Immature natural killer cell (primary cell): ENCODE measurements at regions not wholly inside any gene's neighbourhood (a gene's known extent, or its start where the extent isn't known, plus 50 kb on each side); places are given as distances from the start of the nearest gene placed in this dataset.

Experiments used
- DNase-seq, 3 donors: peaks; one replicate each; pipeline ENCODE4 v3.0.0; 2022; ENCODE audit warnings: mixed read lengths in 1 of 3
- H3K27ac Mint-ChIP-seq, 6 donors: one replicate each; pipeline ENCODE4 v1.8.0; 2020; ENCODE audit warnings: mixed read lengths in 6 of 6, mild to moderate bottlenecking in 5 of 6, inconsistent platforms in 4 of 6, moderate library complexity in 3 of 6
- H3K27me3 Mint-ChIP-seq, 3 donors: one replicate each; pipeline ENCODE4 v1.8.0; 2020 to 2021; ENCODE audit warnings: low read depth in 3 of 3, mild to moderate bottlenecking in 3 of 3, mixed read lengths in 3 of 3, moderate library complexity in 3 of 3, inconsistent platforms in 1 of 3
- H3K36me3 Mint-ChIP-seq, 3 donors: one replicate each; pipeline ENCODE4 v1.8.0; 2020; ENCODE audit warnings: mixed read lengths in 3 of 3, inconsistent platforms in 2 of 3, mild to moderate bottlenecking in 2 of 3
- H3K4me1 Mint-ChIP-seq, 2 donors: one replicate each; pipeline ENCODE4 v1.8.0; 2020; ENCODE audit warnings: inconsistent platforms in 2 of 2, mild to moderate bottlenecking in 2 of 2, mixed read lengths in 2 of 2, moderate library complexity in 1 of 2
- H3K4me3 Mint-ChIP-seq, 5 donors: one replicate each; pipeline ENCODE4 v1.8.0; 2020; ENCODE audit warnings: mild to moderate bottlenecking in 5 of 5, mixed read lengths in 5 of 5, inconsistent platforms in 3 of 5, moderate library complexity in 3 of 5
- H3K9me3 Mint-ChIP-seq, 6 donors: one replicate each; pipeline ENCODE4 v1.8.0; 2020; ENCODE audit warnings: mild to moderate bottlenecking in 6 of 6, mixed read lengths in 6 of 6, inconsistent platforms in 4 of 6, moderate library complexity in 3 of 6

DNA sequence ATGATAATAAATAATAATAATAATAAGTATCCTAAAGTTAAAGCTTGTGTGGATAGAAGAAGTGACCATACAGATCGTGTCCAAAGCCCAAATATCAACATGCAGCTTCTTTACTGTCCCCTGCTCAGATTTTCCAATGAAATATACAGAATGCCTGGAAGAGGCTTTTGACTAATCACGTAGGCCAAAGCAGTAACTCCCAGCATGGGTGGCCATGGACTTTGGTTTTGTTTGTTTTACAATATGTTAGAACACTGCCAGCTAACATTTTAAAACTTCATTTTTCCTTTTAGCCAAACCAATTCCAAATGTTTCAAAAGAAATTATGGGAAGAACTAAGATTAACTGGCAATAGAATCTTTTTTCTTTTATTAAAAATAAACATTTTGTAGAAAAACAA is 400.0 kb upstream of the FLRT2 start:
- peaks cover 0 to 10% (median 5%) of the 10 kb centered on the region in 6 donors for H3K9me3 Mint-ChIP-seq
- no peak for DNase-seq
- no peaks in the 10 kb centered on the region for H3K4me1 Mint-ChIP-seq
- no peaks in the 10 kb centered on the region for H3K36me3 Mint-ChIP-seq
- no peak overlapping the region for H3K4me3 Mint-ChIP-seq
- no peaks in the 10 kb centered on the region for H3K27me3 Mint-ChIP-seq
- H3K27ac Mint-ChIP-seq, result no peak overlapping the region

DNA sequence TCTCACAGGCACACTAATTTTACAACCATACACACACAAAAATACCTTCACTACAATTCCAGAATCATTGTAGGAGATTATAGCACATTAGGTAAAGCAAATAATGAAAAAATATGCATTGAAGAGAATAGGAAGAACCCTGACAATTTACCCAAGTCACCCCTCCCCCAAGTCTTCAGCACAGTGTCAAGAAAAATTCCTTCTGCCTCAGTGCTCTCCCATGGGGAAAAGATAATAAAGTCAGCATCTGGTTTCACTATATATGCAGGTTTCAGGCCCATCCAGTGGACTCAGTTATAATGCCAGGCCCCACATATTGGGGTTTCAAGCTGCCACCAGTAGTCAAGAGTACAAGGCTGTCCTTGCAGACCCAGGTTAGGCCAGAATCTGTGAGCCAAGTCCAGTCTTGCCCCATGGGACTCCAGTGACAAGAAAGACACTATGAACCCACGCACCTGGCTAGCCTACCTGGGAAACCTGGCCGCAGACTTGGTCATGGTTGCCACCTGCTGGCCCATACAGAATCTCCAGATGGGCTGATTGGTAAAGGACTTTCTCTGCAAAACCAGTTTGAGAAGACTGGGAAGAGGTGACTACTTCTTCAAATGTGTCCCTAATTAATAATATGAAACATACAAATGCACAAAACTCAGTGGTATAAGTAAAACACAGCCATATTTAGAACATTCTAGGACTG is 398.6 kb upstream of the FLRT2 start:
- DNase-seq, result no peak
- peaks cover 0 to 10% (median 5%) of the 10 kb centered on the region in 6 donors for H3K9me3 Mint-ChIP-seq
- H3K4me3 Mint-ChIP-seq, result no peak overlapping the region
- H3K27me3 Mint-ChIP-seq, result no peaks in the 10 kb centered on the region
- H3K4me1 Mint-ChIP-seq, result no peaks in the 10 kb centered on the region
- H3K27ac Mint-ChIP-seq, result no peak overlapping the region
- no peaks in the 10 kb centered on the region for H3K36me3 Mint-ChIP-seq

DNA sequence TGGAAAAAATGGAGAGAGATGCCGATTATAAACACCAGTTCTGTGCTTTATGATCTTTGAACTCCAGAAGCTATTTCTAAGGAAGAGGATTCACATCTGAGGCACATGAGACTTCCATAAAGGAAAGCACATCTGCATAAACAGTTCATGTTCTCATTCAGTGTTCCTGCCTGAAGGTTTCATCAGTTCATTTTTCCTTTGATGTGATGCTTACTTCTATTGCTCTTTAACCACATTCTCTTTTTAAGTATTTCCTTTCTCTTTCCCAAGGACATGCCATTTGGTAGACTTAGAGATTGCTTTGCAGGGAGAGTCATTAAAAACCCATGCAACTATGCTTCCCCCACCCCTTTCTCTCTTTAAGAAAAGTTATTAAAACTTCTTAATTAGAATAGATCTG is 387.0 kb upstream of the FLRT2 start:
- no peaks in the 10 kb centered on the region for H3K4me1 Mint-ChIP-seq
- peaks cover 2 to 6% (median 3%) of the 10 kb centered on the region in 3 donors for H3K27me3 Mint-ChIP-seq
- H3K27ac Mint-ChIP-seq, result no peak overlapping the region
- DNase-seq, result no peak
- no peaks in the 10 kb centered on the region for H3K36me3 Mint-ChIP-seq
- H3K9me3 Mint-ChIP-seq, result peaks cover 0 to 11% (median 3%) of the 10 kb centered on the region in 6 donors
- H3K4me3 Mint-ChIP-seq, result no peak overlapping the region

DNA sequence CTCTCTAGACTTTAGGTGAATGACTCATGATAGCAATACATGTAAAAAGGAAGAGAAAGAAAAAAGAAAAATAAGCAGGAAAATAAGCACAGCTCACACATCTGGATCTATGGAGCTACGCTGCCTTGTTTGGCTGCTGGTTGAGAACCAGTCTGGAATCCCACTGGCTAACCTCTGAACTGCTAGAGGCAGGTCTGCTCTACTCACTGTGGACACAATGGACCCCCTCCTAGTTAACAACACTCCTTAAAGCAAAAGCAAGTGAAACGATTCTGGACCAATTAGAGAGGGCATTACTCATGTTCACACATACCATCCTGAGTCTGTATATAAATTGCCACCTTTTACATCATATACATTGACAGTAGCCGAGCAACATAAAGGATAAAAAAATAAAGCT is 383.2 kb upstream of the FLRT2 start:
- Mint-ChIP-seq H3K4me3 (no peak overlapping the region), H3K27me3 (peaks cover 2 to 3% (median 2%) of the 10 kb centered on the region in 3 donors), H3K27ac (no peak overlapping the region), H3K4me1 (no peaks in the 10 kb centered on the region), H3K36me3 (no peaks in the 10 kb centered on the region), H3K9me3 (peaks cover 0 to 11% (median 3%) of the 10 kb centered on the region in 6 donors)
- DNase-seq, result no peak

DNA sequence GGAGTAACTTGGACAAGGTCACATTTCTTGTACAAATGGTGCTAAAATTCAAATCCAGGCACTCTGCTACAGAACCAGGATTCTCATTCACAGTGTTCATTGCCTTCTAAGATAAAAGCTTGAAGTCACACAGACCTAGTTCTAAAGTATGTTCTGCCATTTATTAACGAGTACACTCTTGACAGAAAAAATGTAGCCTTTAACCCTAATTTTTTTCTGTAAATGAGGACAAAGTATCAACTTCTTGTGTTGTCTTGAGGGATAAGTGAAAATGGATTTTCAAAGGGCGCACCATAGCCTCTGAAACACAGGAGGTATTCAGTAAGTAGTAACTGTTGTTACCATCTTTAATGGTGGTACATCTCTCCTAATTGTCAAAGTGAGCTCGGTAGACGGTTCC is 379.8 kb upstream of the FLRT2 start:
- Mint-ChIP-seq H3K27me3 (peaks cover 0 to 3% (median 2%) of the 10 kb centered on the region in 3 donors), H3K36me3 (no peaks in the 10 kb centered on the region), H3K4me3 (no peak overlapping the region), H3K27ac (no peak overlapping the region), H3K4me1 (no peaks in the 10 kb centered on the region), H3K9me3 (peaks cover 0 to 11% (median 2%) of the 10 kb centered on the region in 6 donors)
- no peak for DNase-seq

DNA sequence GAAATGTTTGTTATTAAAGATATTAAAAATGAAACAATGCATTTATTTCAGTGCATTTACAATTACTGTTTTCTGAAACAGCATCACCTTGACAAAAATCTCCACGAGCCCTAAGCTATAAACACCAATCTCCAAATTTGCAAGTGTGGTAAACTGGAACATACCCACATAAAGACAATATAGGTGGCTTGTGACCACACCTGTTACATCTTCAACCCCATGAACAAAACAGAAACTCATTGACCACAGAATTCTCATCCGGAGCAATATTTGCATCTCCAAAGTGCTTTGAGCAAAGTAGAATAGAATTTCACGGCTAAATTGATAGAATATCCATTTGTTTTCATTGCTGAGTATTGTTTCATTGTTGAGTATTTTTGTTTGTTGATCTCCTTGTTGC is 375.2 kb upstream of the FLRT2 start:
- H3K27me3 Mint-ChIP-seq, result peaks cover 0 to 4% (median 1%) of the 10 kb centered on the region in 3 donors
- no peaks in the 10 kb centered on the region for H3K4me1 Mint-ChIP-seq
- no peak for DNase-seq
- peaks cover 0 to 3% (median 0%) of the 10 kb centered on the region in 3 donors for H3K36me3 Mint-ChIP-seq
- no peak overlapping the region for H3K4me3 Mint-ChIP-seq
- H3K9me3 Mint-ChIP-seq, result peaks cover 0 to 10% (median 0%) of the 10 kb centered on the region in 6 donors
- no peak overlapping the region for H3K27ac Mint-ChIP-seq

DNA sequence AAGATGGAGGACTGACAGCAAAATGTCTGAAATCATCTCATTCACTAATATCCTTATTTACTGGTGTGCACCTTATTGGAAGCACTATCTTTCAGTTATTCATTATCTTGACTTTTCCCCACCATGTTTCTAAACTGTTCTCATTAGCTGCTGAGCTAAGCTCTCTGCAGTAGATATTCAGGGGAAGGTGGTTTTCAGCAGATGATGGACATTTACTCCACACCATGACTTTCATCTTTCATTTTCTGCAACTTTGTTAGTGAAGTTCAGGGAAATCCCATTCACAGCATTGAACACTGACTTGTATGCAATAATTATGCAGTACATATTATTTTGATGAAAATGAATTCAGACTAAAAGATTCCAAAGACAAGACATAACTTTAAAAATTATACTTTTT is 373.6 kb upstream of the FLRT2 start:
- H3K4me1 Mint-ChIP-seq, result no peaks in the 10 kb centered on the region
- peaks cover 0 to 8% (median under 1%) of the 10 kb centered on the region in 6 donors for H3K9me3 Mint-ChIP-seq
- H3K27ac Mint-ChIP-seq, result no peak overlapping the region
- no peak for DNase-seq
- no peak overlapping the region for H3K4me3 Mint-ChIP-seq
- peaks cover 0 to 3% (median 3%) of the 10 kb centered on the region in 3 donors for H3K36me3 Mint-ChIP-seq
- peaks cover under 1 to 4% (median 1%) of the 10 kb centered on the region in 3 donors for H3K27me3 Mint-ChIP-seq

DNA sequence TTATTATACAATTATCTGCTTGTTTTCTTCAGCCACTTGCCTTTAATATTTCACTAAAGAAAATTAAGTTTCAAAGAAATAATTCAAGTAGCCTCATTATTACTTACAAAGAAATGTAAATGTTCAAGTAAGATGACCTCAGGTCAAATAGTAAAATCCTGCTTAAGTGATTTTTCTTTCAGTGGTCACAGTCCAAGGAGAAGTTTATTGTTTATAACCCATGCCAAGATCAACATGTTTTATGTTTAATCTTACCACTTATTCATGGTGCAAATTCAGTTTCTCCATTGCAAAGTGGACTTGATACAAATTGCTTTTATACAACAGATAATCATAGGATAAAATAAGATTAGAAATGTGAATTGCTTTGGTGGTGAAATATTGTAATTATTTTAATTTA is 370.2 kb upstream of the FLRT2 start:
- peaks cover 0 to 23% (median 9%) of the 10 kb centered on the region in 6 donors for H3K9me3 Mint-ChIP-seq
- H3K36me3 Mint-ChIP-seq, result peaks cover 3 to 4% (median 4%) of the 10 kb centered on the region in 3 donors
- no peak for DNase-seq
- H3K4me3 Mint-ChIP-seq, result no peak overlapping the region
- peaks cover 0 to 2% (median 2%) of the 10 kb centered on the region in 3 donors for H3K27me3 Mint-ChIP-seq
- H3K4me1 Mint-ChIP-seq, result no peaks in the 10 kb centered on the region
- no peak overlapping the region for H3K27ac Mint-ChIP-seq

DNA sequence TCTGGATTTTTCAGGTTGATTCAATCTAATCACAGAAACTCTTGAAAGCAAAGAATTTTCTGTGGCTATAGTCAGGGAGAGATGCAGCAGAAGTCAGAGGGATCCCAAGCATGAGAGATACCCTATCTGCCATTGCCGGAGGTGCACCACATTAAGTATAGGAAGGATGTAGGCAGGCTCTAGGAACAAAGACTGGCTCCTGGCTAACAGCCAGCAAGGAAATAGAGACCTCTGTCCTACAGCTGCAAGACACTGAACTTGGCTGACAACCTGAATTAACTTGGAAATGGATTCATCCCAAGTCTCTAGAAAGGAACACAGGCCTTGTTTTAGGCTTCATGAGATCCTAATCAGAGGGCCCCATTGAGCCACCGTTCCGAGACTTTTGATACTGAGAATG is 364.9 kb upstream of the FLRT2 start:
- Mint-ChIP-seq H3K4me1 (no peaks in the 10 kb centered on the region), H3K4me3 (no peak overlapping the region), H3K27me3 (peaks cover 0 to 2% (median 0%) of the 10 kb centered on the region in 3 donors), H3K36me3 (peaks cover 0 to 4% (median 4%) of the 10 kb centered on the region in 3 donors), H3K9me3 (peaks cover 3 to 19% (median 9%) of the 10 kb centered on the region in 6 donors), H3K27ac (no peak overlapping the region)
- DNase-seq, result no peak

DNA sequence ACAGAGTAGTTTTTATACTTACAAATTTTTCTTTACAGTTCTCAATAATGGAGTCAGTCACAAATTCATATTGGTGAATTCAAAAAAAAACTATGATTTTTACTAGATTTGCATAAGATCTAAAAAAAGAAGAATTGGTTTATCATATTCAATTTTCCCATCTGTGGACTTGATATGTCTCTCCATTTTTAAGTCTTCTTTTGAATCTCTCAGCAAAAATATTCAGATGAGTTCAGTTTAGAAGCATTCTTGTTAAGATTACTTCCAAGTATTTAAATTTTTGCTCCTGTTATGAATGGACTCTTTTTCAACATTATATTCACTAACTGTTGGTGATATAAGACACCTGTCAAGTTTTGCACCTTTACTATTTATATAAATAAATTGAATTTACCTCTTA is 360.6 kb upstream of the FLRT2 start:
- Mint-ChIP-seq H3K9me3 (peaks cover 0 to 5% (median 0%) of the 10 kb centered on the region in 6 donors), H3K27me3 (no peaks in the 10 kb centered on the region), H3K4me3 (no peak overlapping the region), H3K36me3 (no peaks in the 10 kb centered on the region), H3K4me1 (no peaks in the 10 kb centered on the region), H3K27ac (no peak overlapping the region)
- no peak for DNase-seq

DNA sequence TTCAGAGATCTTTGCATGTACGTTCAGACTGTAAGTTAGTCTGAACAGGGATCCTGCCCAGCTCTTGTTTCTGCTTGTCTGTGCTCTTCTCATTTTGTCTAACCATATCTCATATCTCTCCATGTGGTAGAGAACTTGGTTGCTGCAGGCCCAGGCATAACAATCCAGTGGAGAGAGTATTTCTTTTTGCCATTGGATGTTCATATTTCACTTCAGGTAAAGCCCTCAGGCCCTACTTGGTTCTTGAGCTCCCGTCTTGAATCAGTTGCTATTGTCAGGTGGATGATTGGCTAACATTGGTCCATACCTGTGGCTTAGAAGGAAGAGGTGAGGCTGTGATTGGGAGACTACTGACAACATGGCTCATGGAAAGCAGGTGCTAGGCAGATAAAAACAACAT is 357.7 kb upstream of the FLRT2 start:
- H3K27me3 Mint-ChIP-seq, result peaks cover 0 to 2% (median 0%) of the 10 kb centered on the region in 3 donors
- H3K4me1 Mint-ChIP-seq, result no peaks in the 10 kb centered on the region
- no peak overlapping the region for H3K27ac Mint-ChIP-seq
- H3K4me3 Mint-ChIP-seq, result no peak overlapping the region
- no peak for DNase-seq
- peaks cover 0 to 3% (median 0%) of the 10 kb centered on the region in 3 donors for H3K36me3 Mint-ChIP-seq
- peaks cover 0 to 5% (median under 1%) of the 10 kb centered on the region in 6 donors for H3K9me3 Mint-ChIP-seq

DNA sequence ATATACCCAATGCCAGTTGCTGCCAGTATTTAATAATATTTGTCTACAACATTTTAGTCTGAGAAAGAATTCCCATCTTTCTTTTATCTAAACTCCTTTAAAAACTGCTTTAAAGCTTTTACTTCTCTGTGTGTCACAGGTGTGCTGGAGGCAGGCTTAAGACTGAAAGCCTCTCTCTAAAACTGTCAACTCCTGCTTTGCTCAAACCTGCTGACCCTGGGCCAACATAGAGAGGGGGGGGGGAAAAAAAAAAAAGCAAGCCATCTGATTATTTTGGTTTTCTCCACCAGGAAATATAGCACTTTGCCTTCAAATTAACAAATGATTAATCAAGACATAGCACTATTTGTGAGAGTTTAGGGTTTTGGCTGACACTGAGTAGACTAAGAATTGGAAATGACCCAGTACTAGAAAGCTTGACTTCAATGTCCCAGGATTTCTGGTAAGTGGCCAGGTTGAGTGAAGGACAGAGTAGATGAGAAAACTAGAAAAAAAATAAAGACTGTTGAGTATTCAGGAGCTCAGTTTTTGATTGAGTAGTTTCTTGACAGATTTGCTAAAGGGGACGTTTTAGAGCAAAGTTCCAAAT is 357.0 kb upstream of the FLRT2 start:
- Mint-ChIP-seq H3K4me3 (no peak overlapping the region), H3K27ac (no peak overlapping the region), H3K9me3 (peaks cover 0 to 5% (median under 1%) of the 10 kb centered on the region in 6 donors), H3K27me3 (peaks cover 0 to 4% (median 0%) of the 10 kb centered on the region in 3 donors), H3K4me1 (no peaks in the 10 kb centered on the region), H3K36me3 (peaks cover 0 to 3% (median 0%) of the 10 kb centered on the region in 3 donors)
- no peak for DNase-seq

DNA sequence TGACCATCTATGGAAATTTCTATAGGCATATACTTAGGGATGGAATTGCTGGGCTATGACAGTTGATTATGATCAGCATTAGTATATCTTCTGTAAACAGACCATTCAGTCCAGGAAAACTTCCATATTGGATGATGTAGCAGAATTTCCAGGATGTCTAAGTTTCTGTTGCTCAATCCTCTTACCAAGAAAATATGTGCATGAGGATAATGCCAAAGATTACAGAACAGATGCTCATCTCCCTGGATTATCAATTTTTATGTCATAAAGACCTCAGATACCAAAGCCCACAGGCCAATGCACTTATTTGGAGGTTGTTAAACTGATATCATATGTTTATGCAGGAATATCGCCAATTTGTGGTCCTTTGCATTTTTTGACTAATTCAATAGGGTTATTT is 354.4 kb upstream of the FLRT2 start:
- no peak overlapping the region for H3K4me3 Mint-ChIP-seq
- peaks cover 0 to 11% (median under 1%) of the 10 kb centered on the region in 6 donors for H3K9me3 Mint-ChIP-seq
- H3K27me3 Mint-ChIP-seq, result peaks cover 0 to 4% (median 0%) of the 10 kb centered on the region in 3 donors
- no peak overlapping the region for H3K27ac Mint-ChIP-seq
- DNase-seq, result no peak
- H3K36me3 Mint-ChIP-seq, result peaks cover 0 to 3% (median 0%) of the 10 kb centered on the region in 3 donors
- H3K4me1 Mint-ChIP-seq, result no peaks in the 10 kb centered on the region

DNA sequence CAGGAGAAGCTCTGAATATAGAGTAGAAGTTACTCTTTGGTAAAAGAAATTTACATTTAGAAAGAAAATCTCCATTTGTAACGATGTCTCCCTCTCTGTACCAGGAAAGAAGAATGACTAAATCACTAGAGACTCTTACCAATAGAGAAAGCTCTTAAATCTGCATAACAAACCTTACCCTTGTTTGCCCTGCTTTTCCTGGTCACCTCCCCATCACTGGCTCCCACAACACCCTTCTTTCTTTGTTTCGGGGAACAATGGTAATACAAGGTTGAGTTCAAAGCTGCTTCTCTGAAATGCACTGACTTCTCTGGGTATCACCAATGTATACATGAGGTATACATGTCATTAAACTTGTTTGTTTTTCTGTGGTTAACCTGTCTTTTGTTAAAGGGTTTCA is 351.1 kb upstream of the FLRT2 start:
- Mint-ChIP-seq H3K4me3 (no peak overlapping the region), H3K9me3 (peaks cover 0 to 10% (median under 1%) of the 10 kb centered on the region in 6 donors), H3K36me3 (peaks cover 0 to 3% (median 0%) of the 10 kb centered on the region in 3 donors), H3K4me1 (no peaks in the 10 kb centered on the region), H3K27me3 (peaks cover 0 to 4% (median 0%) of the 10 kb centered on the region in 3 donors), H3K27ac (no peak overlapping the region)
- no peak for DNase-seq
